HG03457 (cell line): ENCODE measurements at regions not wholly inside any gene's neighbourhood (a gene's known extent, or its start where the extent isn't known, plus 50 kb on each side); places are given as distances from the start of the nearest gene placed in this dataset.

Experiments used
- ATAC-seq: cut with Tn5 transposase; IDR thresholded peaks from one replicate; pipeline ENCODE4 v1.9.1; 2021; ENCODE audit warnings: moderate number of reproducible peaks; ENCODE audit not compliant: unreplicated experiment

DNA sequence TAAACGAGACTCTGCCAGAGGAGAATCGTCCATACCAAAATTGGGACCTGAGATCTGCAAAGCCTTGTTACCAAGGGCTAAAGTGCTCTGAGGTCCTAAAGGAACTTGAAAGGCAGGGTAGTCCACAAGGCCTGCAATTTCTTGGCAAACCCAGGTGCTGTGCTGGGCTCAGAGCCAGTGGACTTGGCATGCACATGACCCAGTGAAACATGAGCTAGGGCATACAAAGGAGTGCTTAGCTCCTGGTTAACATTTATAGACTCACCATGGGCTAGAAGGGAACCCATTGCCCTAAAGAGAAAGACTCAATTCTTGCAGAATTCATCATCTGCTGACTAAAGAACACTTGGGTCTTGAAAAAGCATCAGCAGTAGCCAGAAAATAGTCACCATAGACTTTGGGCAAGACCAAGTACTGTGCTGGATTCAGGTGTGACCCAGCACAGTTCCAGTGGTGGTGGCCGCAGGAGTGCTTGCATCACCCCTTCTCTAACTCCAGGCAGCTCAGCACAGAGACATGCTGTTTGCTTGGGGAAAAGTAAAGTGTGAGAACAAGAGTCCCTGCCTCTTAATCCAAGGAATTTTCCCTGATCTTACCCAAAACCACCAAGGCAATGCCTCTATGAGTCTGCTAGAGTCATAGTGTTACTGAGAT lies 1069.4 kb upstream of the ADGRL2 start:
- no peak for ATAC-seq

DNA sequence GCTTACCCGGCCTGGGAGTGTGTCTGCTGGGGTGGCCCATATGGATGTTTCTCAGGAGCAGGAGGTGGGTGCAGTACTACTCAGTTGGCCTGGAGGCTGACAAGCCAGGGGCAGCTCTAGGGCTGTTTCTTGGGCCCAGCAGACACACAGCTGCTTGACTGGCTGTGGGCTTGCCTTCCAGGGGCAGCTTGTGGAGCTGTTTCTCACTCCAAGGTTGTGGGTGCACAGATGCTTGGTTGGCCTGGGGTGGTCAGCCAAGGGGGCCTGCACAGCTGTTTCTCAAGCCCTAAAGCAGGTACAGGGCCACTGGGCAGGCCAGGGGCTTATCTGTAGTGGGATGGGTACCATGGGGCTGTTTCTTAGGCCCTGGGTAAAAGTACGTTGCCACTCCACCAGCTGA lies 1078.1 kb upstream of the ADGRL2 start:
- no peak for ATAC-seq

DNA sequence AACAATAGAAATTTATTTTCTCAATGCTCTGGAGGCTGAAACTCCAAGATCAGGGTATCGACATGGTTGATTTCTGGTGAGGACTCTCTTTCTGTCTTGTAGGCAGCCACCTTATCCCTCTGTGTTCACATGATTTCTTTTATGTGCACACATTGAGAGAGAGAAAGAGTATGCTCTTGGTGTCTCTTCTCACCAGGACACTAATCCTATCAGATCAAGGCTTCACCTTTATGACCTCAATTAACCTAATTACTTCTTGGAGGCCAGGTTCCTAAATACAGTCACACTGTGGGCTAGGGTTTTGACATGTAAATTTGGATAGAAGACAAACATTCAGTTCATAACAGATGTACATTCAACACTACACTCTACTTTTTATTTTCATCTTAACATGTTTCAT lies 1094.2 kb upstream of the ADGRL2 start:
- no peak for ATAC-seq

DNA sequence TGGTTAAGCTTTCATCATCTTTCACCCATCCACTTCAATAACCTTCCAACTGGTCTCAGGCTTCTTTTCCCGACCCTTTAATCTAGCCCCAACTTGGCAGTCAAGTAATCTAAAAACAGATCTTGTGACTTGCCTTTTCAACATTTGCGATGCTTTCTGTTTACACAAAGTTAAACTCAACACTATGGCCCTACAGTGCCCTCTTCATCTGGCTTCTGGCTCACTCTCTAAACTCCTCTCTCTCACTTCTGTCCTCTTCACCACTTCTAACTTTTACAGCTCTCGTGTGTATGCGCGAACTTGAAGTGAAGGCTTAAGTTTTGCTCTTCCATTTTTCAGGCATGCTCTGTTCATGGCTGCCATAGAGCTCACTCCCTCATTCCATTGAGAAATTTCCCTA lies 1122.3 kb upstream of the ADGRL2 start:
- ATAC-seq = no peak

DNA sequence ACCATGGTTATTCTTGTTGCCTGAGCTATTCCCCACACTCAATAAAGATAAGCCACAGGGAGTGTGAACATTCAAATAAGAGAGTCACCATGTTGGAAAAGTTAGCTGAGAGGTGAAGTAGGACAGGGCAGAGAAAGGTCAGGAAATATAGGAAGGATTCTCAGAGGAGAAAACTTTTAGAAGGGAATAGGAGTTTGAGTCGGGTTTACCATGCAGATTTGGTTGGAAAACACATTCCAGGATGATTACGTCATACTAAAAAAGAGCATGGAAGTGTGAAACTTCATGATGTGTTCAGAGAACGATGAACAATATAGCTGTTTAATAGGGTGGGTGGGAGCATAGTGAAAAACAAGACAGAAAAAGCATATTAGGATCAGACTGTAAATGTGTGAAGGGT lies 1125.3 kb upstream of the ADGRL2 start:
- no peak for ATAC-seq

DNA sequence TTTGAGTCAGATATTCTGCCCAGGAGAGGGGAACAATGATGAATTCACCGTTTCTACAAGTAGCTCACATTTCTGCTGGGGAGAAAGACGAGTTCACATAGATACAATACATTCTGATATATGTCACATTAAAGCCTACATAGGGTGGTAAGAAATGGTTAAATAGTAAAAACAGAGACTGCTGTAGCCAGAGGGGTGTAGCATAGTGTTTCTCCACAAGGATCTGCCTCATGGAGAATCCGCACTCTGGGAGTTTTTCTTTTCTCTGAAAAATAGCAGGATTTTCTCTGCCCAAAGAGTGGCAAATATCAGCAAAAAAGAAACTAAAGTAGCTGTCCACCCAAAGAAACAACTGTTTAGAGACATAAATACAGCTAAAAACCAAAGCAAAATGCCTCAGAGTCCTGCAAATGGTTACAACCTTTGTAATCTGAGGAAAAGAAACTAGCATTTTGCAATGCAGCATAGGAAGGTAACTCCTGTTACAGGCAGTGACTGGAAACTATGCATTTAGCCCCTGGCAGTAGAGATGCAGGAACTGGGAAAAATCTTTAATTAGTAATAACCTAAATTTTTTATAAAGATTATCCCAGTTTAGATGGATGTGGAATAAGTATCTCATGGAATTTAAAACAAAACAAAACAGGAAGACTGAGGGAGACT lies 1126.7 kb upstream of the ADGRL2 start:
- no peak for ATAC-seq

DNA sequence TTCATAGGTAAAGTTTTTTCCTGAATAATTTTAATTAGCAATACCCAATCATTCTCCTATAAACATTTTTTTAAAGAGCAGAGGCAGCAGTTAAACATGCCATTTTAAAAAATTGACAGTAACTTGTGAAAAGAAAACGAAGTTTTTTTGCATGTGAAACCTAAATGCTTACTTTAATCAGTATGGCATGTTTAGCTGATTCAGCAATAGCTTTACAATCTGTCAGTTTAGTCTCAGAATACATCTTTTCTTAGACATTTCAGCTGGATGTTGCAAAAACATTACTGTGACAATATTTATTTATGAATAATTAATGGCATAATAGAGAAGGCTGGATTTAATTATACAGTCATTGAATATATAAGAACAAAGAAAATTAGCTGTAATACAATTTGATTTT lies 1132.4 kb upstream of the ADGRL2 start:
- ATAC-seq = no peak

DNA sequence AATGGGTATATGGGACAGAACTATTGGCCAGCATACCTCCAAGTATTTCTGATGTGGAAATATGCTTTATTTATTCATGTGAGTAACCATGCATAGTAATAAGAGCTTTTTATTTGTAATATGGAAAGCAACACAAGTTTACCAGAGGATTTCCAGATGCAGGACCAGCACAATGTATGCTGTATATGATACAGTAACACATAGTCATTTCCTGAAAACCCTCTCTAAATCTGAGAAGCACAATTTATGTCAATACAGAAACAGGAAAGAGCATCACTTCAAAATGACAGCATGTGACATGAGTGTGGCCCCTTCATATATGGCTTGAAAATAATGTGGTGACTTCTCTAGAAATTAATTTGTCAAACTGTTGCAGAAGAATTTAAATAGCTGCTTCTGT lies 1134.7 kb upstream of the ADGRL2 start:
- no peak for ATAC-seq

DNA sequence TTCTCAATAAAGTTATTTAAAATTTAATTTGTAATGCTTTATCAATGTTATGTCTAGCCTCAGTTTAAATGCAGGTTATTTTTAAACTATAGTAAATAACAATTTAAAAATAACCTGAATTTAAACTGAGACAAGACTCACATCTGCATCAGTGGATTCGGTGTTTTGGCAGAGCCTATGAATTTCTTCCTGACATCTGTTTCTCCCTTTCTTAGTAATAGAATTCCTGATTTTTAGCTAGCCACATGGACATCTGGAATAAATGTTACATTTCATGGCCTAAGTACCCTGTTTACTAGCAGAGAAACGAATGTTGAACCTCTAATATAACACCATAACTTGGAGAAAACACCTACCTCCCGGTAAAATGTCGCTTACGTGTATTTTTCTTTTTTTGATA lies 1141.6 kb upstream of the ADGRL2 start:
- no peak for ATAC-seq

DNA sequence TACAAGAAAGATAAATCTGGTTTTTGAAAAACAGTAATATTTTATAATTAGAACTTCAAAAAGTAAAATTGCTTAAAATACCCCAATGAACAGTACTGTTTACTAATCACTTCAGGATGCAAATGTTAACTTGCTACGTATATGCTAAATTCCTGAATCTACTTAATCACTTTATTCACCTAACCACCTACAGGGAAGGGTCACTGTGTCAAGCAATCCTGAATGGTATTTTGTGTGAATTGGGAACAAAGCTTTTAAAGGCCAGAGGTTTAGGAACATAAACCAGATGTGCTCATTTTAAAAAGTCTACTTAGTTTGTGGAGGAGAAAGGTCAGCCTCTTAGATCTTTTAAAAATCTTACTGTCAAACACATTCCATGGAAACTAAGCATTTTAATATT lies 1143.0 kb upstream of the ADGRL2 start:
- ATAC-seq = no peak

DNA sequence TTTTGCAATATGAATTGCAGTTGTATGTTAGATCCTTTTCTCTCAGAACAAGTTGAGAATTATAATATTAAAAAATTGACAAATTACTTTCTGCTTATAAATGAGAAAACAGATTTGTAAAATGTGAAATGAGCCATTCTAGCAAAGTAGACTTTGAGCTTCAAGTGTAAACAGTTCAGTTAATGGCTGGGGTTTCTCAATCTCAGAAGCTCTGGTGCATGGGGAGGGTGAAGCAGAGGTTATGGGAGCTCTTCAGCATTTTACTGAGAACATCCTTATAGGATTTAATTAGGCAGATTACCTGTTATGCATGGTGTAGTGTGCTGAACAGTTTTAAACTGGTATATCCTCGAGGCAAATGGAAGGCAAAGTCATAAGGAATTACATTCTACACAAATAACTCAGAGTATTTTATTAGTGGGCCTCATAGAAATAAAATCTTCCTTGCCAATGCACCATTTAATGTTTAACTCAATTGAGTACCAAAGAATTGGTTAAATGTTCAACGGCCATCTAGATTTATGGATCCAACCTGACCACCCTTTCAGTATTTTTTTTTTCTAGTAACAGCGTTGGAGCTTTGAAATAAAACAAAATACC lies 1143.6 kb upstream of the ADGRL2 start:
- no peak for ATAC-seq

DNA sequence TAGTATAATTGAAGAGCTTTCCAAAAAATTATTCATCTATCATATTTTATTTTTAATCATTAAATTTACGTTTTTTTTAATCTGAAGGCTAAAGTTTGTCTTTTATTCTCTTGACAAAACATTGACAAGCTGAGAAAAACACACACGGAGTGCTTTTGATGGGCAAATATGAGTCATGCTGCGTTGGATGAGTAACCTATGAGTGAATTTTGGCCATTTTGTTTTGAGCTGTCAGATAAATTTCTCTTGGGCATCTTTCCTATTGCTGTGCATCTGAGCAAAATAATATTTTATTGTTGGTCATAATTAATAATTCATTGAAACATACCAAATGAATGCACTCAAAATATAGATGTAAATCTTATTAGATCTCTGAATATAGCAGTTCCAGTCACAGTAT lies 1144.1 kb upstream of the ADGRL2 start:
- ATAC-seq = no peak

DNA sequence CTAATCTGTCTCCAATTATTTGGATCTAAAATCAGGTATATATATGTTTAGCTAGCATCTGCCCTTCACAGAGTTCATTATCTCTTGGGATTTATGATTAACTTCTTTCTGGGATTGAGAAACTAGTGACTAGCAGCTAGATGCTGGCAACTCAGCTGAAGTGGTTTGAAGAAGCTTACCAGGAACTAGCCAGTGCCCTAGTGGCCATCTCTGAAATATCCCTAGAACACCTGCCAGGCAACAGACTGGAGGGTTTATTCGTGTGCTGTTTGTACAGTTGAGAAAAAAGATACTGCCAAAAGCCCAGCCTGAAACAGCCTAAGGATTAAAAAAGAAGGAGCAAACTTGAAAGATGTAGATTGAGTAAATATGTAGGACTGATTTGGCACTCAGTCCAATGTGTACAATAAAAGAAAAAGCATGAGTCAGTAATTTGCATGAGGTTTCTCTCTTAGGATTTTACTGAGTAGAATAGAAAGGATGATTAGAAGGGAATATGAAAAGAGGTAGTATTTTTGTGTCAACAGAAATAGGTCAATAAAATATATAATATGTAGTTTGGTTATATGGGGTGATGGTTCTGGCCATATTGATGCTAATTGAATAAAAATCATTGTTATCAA lies 1144.6 kb upstream of the ADGRL2 start:
- ATAC-seq = peak; percentile 79

DNA sequence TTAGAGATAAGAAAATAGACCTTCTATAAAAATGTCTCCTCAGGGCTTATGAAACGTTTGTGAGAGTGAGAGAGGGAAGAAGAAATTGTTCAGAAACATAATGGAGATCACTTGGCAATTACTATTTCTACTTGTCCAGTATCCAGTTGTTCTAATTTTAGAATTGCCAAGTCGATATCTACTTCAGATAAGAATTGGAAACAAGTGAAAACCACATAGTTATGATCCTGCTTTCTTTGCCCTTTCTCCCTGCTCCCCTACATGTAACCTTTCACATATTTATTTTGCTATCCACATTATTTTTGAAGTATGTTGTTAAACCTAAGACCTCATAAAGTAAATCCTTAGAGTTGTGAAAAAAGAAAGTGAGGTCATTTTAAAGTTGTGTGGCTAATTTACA lies 1154.7 kb upstream of the ADGRL2 start:
- ATAC-seq = no peak

DNA sequence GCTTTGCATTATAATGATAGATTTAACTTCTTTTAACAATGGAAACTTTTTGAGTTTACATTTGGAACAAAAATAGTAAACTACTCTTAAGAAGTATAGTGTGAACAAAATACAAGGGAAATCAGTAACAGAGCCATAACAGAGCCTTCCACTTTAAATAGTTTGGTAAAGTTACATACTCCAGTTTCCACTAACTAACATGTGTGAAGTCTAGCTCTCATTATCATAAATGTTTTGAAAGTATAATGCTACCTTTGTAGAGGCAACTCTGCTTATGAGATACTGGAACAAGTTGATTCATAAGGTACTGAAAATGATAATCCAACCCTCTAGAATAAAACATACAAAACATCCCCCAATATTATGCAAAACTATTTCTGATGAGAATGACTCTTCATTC lies 1155.1 kb upstream of the ADGRL2 start:
- no peak for ATAC-seq

DNA sequence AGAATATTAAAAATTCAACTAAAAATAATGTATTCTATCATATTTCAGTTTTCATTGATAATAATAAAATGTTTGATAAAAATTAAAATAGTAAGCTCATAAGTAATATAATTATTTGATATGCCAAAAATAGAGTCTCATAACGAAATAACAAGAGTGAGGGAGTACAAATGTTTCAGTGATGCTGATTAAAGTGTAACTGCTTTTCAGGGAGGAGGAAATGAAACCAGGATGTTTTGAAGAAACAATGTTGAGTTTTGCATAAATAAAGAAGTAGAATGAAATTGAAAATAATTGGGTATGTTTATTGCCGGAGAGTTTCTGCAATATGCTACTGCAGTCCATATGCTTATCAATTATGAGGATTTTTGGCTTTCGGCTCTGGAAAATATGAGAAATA lies 1159.8 kb upstream of the ADGRL2 start:
- peak; percentile 35 for ATAC-seq

DNA sequence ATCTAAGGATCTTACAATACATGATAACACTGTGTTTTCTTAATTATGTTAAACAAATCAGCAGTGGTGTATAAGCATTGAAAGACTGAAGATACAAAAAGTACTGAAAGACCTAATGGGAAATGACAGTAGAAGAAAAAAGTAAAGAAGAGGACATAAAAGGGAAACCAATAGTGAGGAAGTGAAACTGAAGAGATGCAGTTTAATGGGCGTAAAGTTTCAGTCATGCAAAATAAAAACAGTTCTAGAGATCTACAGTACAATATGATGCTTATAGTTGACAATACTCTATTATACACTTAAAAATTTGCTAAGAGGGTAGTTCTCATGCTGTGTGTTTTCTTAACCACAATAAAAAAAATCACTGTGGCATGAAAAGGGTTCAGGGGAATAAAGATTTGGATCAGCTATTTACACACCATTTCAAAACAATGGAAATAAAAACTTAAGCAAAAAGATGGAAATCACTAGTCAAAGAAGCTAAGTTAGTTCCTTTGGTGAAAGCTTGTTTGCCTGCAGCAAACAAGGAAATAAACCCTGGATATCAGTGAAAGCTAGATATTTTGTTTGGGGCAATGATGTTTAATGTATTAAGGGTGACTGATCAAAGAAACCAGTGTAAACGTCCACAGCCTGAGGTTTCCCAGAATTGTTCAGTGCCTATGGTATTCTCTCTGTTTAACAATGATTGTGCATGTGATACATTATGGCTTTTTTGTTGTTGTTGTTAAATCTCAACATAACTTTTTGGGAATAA lies 1160.8 kb upstream of the ADGRL2 start:
- peak; percentile 95 for ATAC-seq

DNA sequence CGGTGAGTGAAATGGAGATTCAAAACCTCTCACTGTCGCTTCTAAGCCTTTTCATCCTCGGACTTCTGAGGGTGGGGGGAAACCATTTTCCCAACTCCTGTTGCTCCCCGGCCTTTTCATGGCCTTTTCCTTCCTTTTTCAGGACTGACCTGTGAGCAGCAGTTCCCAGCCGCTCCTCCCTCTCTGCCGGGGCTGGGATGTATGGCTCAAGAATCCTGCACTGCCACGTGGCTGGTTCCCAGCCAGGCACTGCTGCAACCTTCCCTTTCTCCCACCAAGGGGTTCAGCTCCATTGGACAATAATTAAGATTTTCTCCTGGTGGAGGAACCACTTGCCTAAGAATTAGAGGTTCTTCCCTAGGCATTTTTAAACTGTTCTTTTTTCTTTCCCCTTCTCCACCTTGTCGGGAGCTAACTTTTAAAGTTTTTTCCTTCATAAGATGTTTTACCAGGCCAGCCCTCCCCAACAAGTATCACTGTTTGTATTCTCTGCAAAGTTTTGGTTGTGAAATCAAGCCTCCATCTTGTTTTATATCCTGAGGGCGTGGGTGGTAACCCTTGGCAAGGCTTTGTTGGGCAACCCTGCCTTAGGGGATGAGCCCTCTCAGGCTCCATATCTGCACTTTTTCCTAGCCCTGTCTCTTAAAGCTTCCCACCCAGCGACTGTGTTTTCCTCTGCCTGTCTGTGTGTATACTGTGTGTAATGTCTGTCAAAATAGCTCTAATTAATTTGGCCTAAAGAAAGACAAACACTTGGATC lies 1166.6 kb upstream of the ADGRL2 start:
- no peak for ATAC-seq

DNA sequence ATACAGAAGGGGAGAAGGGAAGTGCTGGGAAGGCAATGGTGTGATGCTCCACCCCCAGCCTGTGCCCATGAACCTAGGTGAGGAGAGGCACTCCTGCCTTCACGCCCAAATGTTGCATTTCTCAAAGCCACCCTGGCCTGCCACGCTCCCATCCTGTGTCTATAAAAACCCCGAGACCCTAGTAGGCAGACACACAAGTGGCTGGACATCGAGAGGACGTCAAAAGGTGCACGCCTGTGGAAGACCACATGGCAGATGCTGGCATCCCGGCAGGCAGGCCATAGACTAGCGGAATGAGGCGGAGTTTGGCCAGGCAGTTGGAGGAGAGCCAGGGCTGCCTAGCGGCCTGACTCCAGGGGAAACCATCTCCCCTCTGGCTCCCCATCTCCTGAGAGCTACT lies 1168.5 kb upstream of the ADGRL2 start:
- ATAC-seq = no peak

DNA sequence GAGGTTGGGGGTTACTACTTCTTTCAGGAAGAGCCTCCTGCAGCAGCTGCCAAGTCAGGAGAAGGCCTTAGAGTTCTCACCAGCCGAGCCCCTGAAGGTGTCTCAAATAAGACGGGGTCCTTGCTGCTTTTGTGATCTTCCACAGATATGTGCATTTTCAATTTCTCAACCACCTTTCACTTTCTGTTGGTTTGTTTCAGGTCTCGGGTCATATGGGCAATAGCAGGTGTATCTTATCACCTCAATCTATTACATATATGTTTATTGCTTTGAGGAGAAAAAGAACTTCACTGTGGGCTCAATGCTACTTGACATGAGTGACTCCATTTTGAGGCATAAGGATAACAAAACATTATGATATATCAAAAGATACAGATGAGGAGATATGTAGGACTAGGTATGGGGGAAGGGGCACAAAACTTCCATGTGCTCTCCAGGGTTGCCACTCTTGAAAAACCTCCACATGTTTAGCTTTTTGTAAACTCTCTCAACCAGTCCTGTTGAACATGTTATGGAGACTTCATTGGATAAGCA lies 1171.4 kb upstream of the ADGRL2 start:
- ATAC-seq = no peak
